DMS 273 treated with DMSO at 0.1 percent for 48 hours (cell line): ENCODE measurements at regions not wholly inside any gene's neighbourhood (a gene's known extent, or its start where the extent isn't known, plus 50 kb on each side); places are given as distances from the start of the nearest gene placed in this dataset.

Experiments
- DNase-seq: peaks from one replicate; lab custom pipeline; 2025; lab: John Stamatoyannopoulos, UW

DNA sequence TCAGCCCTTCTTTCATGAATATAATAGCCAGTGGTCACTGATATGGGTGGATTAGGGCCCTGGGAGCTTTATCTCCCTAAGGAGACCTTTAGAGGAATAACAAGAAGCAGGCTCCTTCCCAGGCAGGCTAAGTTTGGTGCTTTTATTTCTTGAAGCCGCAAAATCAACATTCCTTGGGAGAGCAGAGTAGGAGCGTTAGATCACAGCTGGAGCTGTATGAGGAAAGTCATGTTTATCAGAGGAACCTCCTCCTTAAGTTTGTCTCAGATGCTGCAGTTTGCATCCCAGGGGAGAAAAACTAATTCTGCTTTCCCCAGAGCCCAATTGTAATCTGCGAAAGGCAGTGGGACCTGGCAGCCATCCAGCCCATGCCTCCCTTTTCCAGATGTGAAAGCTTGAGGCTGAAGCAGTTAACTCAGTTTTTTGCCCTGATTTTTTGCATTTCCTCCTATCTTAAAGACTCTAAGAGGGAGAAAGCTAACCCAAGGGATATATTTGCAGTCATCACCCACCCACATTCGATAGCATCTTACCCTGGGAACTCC is 186.0 kb upstream of the FRMPD4 start:
- DNase-seq, result no peak

GRCh38 chrX:11953615-11954014 is 184.7 kb upstream of the FRMPD4 start:
- DNase-seq, result no peak

DNA sequence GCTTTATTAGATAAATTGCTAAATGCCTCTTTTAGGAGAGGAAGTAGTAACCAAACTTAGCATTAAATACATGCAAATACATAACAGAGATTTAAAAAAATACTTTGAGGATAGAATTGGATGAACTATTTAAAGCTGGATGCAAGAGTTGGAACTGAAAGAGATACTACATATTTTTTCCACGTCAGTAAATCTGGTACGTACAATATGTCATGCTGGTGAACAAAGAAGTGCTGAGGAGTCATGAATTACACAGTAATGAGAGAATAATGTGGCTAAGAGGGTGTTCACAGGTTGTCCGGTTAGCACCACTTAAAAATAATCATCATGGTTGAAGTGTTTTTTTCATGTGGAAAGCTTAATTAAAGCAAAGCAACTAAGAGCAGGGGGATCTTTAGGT is 184.1 kb upstream of the FRMPD4 start:
- DNase-seq, result no peak

DNA sequence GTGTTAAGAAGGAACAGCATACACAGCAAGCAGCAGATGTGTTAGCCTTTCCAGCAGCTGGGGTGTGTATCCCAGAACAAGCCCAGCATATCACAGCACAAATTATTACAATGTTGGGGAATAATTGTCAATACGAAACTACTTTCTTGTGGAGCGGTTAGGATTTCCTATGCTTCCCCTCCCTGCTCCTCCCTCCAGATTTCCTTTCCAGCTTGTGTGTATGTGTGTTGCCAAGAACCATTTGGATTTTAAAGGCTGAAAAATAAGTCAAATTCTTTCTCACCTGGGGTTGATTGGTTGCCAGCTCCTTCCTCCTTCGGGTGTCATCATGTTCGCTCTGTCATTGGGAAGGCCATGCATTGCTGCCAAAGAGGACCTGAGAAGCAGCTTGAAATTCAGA is 178.2 kb upstream of the FRMPD4 start:
- no peak for DNase-seq

GRCh38 chrX:11965436-11965835 is 172.8 kb upstream of the FRMPD4 start:
- DNase-seq, result no peak

DNA sequence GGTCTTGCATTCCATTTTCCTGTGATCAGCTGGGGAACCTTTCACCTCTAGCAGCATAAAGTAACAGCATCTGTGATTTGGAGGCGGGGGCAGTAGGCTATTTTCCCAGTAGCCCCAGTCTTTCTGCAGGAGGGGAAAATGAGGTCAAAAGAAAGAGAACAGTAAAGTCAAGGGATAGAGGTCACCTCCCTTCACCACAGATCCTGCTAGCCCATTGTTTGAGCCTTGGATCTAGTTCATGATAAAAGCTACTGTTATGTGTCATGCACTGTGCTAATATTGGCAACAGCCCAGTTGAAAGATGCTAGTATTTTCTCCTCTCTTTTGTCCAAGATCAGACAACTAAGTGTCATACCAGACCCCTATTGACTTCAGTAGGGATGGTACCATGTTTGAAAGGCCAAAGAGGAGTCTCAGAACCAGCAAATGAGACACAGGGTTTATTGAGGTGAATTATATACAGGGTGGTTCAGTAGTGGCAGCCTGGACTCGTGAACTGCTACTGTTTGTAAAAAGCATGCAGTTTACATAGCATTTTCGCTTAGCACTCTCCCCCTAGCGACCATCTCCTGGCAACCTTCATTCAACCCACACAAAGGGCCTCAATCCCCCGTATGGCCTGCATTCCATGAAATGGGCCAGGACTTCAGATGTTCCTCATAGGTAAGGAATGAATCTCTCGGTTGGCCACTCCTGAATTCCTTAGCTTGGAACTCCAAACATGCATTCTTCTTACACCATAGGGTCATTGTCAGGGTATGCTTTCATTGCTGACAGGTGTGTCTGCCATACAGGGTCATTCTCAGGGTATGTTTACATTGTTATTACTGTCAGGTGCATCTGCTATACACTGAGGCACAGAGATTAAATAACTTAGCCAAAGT is 170.0 kb upstream of the FRMPD4 start:
- no peak for DNase-seq

GRCh38 chrX:11968991-11969390 is 169.3 kb upstream of the FRMPD4 start:
- no peak for DNase-seq

DNA sequence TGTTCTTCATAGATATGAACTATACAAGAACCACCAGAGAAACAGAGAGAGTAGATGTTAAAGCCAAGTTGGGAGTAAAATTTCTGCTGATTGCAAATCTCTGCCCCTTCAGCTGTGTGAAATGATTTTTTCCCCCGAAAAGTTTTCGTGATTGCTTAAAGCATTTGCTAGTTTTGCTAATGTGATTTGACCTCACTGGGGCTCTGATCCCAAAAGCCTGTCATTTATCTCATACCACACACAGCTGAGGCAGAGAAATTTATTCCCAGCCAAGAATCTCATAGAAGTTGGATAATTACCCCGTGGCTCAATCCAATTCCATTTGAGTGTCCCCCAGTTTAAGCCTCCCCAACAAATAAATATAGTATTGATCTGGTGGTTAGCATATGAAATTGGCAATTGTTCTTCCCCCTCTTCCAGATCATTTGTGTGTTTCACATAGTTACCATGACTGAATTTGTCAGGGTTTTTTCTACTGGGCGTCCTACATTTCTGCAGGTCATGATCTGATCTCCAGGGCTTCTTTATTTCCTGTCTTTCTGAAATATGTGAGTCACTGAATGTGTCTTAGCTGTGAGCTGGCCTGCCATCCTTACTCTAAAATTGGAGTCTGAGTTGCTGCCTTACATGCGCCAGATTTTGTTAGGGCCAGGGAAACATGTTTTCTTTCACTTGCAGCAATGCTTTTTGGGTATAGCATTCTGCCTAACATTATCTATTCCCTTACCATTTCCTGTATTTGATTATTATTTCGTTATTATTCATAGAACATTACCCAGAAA is 167.5 kb upstream of the FRMPD4 start:
- DNase-seq, result no peak

- DNase-seq, result no peak
Observed at GRCh38 chrX:11976663-11977062, 161.6 kb upstream of the FRMPD4 start.

- no peak for DNase-seq
Observed at GRCh38 chrX:11992271-11992670, 146.0 kb upstream of the FRMPD4 start.

GRCh38 chrX:11995146-11995545 is 143.1 kb upstream of the FRMPD4 start:
- DNase-seq, result no peak

- DNase-seq, result no peak
Observed at GRCh38 chrX:11996810-11997209, 141.5 kb upstream of the FRMPD4 start.

- DNase-seq, result no peak
Observed at GRCh38 chrX:11998944-11999343, 139.3 kb upstream of the FRMPD4 start.

GRCh38 chrX:12002876-12003275 is 135.4 kb upstream of the FRMPD4 start:
- no peak for DNase-seq

DNA sequence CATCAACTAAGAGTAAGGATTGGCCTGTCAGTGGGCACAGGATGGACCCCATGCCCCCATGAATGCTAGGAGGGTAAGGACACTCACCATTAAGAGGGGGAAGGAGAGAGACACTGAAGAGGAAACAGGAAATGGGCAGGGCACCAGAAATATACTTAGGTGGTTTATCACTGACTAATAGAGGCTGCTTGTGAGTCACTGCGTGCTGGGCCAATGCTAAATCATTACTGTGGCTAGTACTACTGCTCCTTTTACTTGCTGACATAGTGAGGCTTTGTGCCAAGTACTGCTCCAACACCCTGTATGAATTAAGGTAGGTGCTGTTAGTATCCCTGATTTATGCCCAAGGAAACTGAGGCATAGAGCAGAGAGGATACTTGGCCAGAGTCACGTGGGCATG is 130.4 kb upstream of the FRMPD4 start:
- no peak for DNase-seq

GRCh38 chrX:12010436-12010835 is 127.8 kb upstream of the FRMPD4 start:
- DNase-seq, result no peak

DNA sequence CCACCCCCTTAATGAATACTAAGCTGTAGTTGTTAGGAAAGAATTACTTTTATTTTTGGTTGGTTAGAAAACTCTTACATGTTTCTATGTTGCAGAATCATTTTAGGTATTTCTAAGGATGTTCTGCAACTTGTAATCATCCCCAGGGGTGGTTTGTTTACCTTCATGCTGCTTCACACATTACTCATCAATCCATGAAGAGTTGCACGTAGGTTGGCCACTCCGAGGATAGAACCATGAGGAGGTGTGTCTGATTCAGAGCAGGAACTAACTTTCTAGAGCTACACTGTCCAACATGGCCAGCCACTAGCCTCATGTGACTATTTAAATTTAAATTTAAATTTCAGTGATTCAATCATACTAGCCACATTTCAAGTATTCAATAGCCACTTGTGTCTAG is 127.2 kb upstream of the FRMPD4 start:
- DNase-seq, result no peak

DNA sequence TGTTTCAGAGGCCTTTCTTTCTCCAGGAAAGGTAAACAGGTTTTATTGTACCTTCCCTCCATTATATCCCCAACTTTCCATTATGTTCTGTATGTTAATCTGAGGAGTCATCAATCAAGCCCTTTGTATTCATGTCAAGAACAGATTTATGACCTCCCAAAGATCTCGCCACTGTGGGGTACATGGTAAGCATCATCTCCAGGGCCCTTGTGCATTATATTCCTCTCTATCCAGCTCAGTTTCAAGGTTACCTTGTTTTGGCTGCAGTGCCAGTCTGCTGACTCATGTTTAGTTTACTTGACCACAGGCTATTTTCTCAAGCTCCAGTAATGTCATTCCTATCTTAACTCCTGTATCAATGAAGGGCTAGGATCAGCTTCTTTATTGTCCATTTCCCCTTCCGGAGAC is 125.1 kb upstream of the FRMPD4 start:
- DNase-seq, result no peak

GRCh38 chrX:12021698-12022097 is 116.6 kb upstream of the FRMPD4 start:
- DNase-seq, result no peak

DNA sequence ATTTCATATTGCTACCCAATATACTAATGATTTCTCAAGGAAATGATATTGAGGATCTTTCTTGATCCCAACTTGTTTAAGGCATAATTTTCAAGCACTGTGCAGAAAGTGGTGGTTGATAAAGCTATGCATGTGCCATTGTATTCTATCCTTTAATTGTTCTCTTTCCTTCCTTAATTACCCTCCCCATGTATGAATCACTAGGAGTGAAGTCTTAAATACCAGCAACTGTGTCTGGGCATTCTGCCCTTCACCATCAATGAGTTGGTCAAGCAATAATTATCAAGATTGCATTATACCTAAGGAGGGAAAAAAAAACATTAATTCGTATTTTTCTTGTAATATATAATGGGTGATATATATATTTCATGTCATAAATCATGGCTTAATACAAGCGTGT is 111.8 kb upstream of the FRMPD4 start:
- DNase-seq, result no peak

- no peak for DNase-seq
Observed at GRCh38 chrX:12032082-12032481, 106.2 kb upstream of the FRMPD4 start.

DNA sequence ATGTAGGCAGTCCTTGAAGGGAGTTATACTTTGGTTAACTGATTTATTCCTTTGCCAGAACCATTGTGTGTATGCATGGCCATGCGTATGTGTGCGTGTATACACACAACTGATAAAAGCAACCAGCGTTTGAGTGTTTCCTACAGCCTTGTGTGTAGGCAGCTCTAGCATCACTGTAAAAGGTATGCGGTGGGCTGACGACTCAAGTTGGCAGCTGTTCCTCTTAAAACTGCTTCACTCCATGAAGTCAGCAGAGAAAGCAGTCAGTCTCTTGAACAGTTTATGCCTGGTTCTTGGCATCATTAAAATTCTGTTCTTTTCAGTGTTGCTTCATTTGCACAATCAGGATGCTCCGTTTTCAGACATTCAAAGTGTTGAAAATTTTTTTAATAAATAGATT is 103.5 kb upstream of the FRMPD4 start:
- DNase-seq, result no peak

- no peak for DNase-seq
Observed at GRCh38 chrX:12042615-12043014, 95.7 kb upstream of the FRMPD4 start.
